ENCODE measurements at regions not wholly inside any gene's neighbourhood (a gene's known extent, or its start where the extent isn't known, plus 50 kb on each side); places are given as distances from the start of the nearest gene placed in this dataset.

DNA sequence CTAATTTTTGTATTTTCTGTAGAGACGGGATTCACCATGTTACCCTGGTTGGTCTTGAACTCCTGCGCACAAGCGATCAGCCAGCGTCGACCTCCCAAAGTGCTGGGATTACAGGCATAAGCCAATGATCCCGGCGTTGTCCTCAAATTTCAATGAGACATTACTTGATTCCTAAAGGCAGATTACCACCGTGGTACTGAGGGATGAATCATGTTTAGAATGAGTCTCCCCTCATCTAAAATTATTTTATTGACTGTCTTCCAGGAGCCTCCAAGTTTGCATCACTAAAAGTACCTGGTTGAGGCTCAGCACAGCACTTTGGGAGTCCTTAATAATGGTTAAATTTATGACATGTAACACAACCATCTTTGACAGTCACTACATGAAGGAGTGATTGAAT lies 142.2 kb upstream of the AKR1E2 start:
- TF ChIP-seq, protein P1, sequence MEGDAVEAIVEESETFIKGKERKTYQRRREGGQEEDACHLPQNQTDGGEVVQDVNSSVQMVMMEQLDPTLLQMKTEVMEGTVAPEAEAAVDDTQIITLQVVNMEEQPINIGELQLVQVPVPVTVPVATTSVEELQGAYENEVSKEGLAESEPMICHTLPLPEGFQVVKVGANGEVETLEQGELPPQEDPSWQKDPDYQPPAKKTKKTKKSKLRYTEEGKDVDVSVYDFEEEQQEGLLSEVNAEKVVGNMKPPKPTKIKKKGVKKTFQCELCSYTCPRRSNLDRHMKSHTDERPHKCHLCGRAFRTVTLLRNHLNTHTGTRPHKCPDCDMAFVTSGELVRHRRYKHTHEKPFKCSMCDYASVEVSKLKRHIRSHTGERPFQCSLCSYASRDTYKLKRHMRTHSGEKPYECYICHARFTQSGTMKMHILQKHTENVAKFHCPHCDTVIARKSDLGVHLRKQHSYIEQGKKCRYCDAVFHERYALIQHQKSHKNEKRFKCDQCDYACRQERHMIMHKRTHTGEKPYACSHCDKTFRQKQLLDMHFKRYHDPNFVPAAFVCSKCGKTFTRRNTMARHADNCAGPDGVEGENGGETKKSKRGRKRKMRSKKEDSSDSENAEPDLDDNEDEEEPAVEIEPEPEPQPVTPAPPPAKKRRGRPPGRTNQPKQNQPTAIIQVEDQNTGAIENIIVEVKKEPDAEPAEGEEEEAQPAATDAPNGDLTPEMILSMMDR (IDR thresholded peaks at IDR 0.05), result no peak
- no peak for TF ChIP-seq TCF7L2 (IDR thresholded peaks at IDR 0.05; ENCODE audit: low read depth, low read length)

All from Panc1 (cell line).